ENCODE measurements at regions not wholly inside any gene's neighbourhood (a gene's known extent, or its start where the extent isn't known, plus 50 kb on each side); places are given as distances from the start of the nearest gene placed in this dataset.

DNA sequence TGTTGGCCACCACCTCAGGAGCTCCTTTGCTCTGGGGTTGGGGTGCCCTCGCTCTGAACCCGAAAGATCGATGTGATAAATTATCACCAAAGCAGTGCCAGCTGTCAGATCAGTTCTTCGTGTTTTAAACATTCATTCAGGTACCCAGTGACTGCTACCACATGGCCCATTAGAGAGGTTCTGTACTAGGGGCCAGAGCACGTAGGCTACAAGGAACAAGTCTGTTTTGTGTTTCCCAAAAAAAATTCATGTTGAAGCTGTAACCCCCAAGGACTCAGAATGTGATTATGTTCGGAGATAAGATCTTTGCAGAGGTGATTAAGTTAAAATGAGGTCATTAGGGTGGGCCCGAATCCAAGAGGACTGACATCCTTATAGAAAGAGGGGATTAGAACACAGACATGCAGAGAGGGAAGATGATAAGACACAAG lies 526.9 kb downstream of the NPHP4 start:
- no peaks in the 10 kb centered on the region for H3K36me3 ChIP-seq
- no peaks in the 10 kb centered on the region for H3K9me3 ChIP-seq
- H3K4me1 ChIP-seq = no peaks in the 10 kb centered on the region
- DNase-seq (ENCODE audit: low spot score in 2 of 2) = no peak
- H3K27me3 ChIP-seq = no peaks in the 10 kb centered on the region
- no peak overlapping the region for H3K27ac ChIP-seq
- intact Hi-C loops (cut with DNase I) = no loop called here
- no peak overlapping the region for H3K4me3 ChIP-seq
- TF ChIP-seq, protein P1, sequence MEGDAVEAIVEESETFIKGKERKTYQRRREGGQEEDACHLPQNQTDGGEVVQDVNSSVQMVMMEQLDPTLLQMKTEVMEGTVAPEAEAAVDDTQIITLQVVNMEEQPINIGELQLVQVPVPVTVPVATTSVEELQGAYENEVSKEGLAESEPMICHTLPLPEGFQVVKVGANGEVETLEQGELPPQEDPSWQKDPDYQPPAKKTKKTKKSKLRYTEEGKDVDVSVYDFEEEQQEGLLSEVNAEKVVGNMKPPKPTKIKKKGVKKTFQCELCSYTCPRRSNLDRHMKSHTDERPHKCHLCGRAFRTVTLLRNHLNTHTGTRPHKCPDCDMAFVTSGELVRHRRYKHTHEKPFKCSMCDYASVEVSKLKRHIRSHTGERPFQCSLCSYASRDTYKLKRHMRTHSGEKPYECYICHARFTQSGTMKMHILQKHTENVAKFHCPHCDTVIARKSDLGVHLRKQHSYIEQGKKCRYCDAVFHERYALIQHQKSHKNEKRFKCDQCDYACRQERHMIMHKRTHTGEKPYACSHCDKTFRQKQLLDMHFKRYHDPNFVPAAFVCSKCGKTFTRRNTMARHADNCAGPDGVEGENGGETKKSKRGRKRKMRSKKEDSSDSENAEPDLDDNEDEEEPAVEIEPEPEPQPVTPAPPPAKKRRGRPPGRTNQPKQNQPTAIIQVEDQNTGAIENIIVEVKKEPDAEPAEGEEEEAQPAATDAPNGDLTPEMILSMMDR (IDR thresholded peaks at IDR 0.05) = no peak

DNA sequence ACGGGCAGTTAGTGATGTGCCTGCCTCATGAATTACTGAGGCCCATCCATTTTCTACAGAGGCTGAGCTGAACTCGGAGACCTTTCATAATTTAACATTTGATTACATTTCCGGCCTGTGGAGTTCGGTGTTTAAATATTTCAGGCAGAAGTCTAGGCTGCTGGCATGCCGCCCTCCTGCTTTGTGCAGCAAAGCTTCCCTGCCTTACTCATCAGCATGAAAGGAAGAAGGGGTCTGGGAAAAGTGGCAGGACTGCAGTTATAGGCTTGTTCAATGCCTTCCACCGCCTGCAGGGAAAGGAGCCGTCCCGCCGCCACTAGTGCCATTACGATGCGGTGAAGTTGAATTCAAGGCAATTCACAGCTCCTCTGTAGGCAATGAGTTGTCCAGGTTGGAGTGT lies 527.9 kb downstream of the NPHP4 start:
- TF ChIP-seq, protein P1 (IDR thresholded peaks at IDR 0.05) = no peak
- Histone ChIP-seq H3K4me1 (no peaks in the 10 kb centered on the region), H3K4me3 (no peak overlapping the region), H3K36me3 (no peaks in the 10 kb centered on the region), H3K27me3 (no peaks in the 10 kb centered on the region), H3K27ac (no peak overlapping the region), H3K9me3 (no peaks in the 10 kb centered on the region)
- DNase-seq (ENCODE audit: low spot score in 2 of 2) = no peak
- intact Hi-C loops (cut with DNase I) = no loop called here

DNA sequence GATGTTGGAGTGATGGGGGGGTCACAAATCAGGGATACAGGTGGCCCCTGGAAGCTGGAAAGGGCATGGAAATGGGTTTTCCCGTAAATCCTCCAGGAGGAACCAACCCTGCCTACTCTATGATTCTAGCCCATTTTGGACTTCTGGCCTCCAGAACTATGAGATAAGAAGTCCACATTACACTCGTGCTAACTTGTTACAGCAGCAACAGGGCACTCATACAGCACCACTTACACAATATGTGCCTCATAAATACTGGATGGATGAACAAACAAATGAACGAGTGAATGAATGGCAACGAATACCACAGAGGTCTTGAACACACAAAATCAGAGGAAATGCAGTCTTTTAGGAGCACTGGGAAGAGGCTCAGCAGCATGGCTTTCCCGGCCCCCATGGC lies 531.3 kb downstream of the NPHP4 start:
- no peaks in the 10 kb centered on the region for H3K27me3 ChIP-seq
- no peak overlapping the region for H3K4me3 ChIP-seq
- H3K36me3 ChIP-seq = no peaks in the 10 kb centered on the region
- intact Hi-C loops (cut with DNase I) = no loop called here
- no peak for DNase-seq (ENCODE audit: low spot score in 2 of 2)
- no peak overlapping the region for H3K27ac ChIP-seq
- TF ChIP-seq, protein P1 (IDR thresholded peaks at IDR 0.05) = no peak
- no peaks in the 10 kb centered on the region for H3K4me1 ChIP-seq
- H3K9me3 ChIP-seq = no peaks in the 10 kb centered on the region

DNA sequence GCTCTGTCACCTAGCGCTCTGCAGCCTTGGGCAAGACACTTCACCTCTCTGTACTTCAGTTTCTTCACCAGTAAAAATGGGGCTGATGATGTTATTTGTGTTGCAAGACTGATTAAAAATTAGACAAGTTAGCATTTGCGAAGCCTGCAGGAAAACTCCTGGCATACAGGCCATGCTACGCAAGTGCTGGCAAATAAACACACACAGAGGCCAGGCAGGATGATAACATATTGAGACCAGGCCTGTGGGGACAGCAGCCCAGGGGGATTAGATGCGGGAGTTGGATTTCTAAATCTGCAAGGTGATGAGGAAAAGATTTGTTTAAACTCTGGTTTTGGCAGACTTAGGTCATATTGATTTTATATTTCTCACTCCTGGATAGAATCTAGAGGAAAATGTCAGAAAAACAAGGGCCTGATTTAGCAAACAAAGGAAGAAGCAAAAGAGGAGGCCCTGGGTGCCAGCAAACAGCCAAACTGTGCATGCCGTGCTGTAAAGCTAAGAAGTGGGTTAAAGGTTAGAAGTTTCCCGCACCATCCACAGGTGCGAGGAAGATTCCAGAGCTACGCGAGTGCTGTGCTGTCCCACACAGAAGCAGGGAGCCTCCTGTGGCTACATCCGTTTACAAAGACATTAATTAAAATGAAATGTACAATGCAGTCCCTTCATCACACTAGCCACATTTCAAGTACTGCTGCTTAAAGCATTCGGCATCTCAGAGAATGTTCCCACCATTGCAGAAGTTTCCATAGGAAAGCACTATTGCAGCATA lies 532.2 kb downstream of the NPHP4 start:
- Histone ChIP-seq H3K4me3 (no peak overlapping the region), H3K4me1 (no peaks in the 10 kb centered on the region), H3K27ac (no peak overlapping the region), H3K9me3 (no peaks in the 10 kb centered on the region), H3K27me3 (no peaks in the 10 kb centered on the region), H3K36me3 (no peaks in the 10 kb centered on the region)
- DNase-seq (ENCODE audit: low spot score in 2 of 2) = no peak
- TF ChIP-seq, protein P1 (IDR thresholded peaks at IDR 0.05) = no peak
- intact Hi-C loops (cut with DNase I) = no loop called here

DNA sequence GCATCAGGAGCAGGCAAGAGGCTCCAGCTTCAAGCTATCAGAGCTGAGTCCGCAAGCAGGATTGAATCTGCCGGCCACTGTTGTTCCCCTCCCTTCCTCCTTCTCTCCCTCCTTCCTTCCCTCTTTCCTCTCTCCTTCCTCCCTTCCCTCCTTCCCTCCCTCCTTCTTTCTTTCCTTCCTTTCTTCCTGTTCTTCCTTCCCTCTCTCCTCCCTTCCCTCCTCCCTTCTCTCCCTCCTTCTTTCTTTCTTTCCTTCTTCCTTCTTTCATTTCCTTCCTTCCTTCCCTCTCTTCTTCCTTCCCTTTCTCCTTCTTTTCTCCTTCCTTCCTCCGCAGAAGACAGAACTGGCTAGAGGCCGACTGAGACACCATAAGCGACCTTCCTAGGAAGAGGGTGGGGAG lies 534.0 kb downstream of the NPHP4 start:
- Histone ChIP-seq H3K4me3 (no peak overlapping the region), H3K9me3 (no peaks in the 10 kb centered on the region), H3K36me3 (no peaks in the 10 kb centered on the region), H3K27ac (no peak overlapping the region), H3K27me3 (no peaks in the 10 kb centered on the region), H3K4me1 (no peaks in the 10 kb centered on the region)
- TF ChIP-seq, protein P1 (IDR thresholded peaks at IDR 0.05) = no peak
- intact Hi-C loops (cut with DNase I) = no loop called here
- DNase-seq (ENCODE audit: low spot score in 2 of 2) = no peak
